SH-SY5Y (cell line): ENCODE measurements at regions not wholly inside any gene's neighbourhood (a gene's known extent, or its start where the extent isn't known, plus 50 kb on each side); places are given as distances from the start of the nearest gene placed in this dataset.
A peak's percentile ranks its signal among the peaks of the same experiment; 100 is the strongest.

Experiments used
- GATA2 ChIP-seq: IDR thresholded peaks from 2 replicates; pipeline ENCODE4 v1.6.1; 2011; ENCODE audit warnings: mild to moderate bottlenecking, low read depth, low read length
- GATA3 ChIP-seq: IDR thresholded peaks from 2 replicates; pipeline ENCODE4 v1.6.1; 2011; ENCODE audit warnings: low read depth, mild to moderate bottlenecking, low read length, moderate library complexity

GRCh38 chr17:77349976-77350830 lies 209.4 kb downstream of the SEC14L1 start:
- no peak for TF ChIP-seq GATA2
- TF ChIP-seq GATA3, result no peak

GRCh38 chr17:77352441-77352840 lies 211.7 kb downstream of the SEC14L1 start:
- no peak for TF ChIP-seq GATA2
- TF ChIP-seq GATA3, result no peak

GRCh38 chr17:77352996-77353395 lies 212.2 kb downstream of the SEC14L1 start:
- TF ChIP-seq GATA2 (no peak), GATA3 (no peak)

GRCh38 chr17:77353684-77354419 lies 213.1 kb downstream of the SEC14L1 start:
- no peak for TF ChIP-seq GATA3
- TF ChIP-seq GATA2, result no peak

GRCh38 chr17:77354420-77354669 lies 213.6 kb downstream of the SEC14L1 start:
- TF ChIP-seq GATA2 (no peak), GATA3 (no peak)

- TF ChIP-seq GATA2 (no peak), GATA3 (no peak)
These were observed 214.1 kb downstream of the SEC14L1 start for GRCh38 chr17:77354670-77355455.

GRCh38 chr17:77356109-77356689 lies 215.4 kb downstream of the SEC14L1 start:
- TF ChIP-seq GATA2 (no peak), GATA3 (no peak)

GRCh38 chr17:77356690-77357201 lies 216.0 kb downstream of the SEC14L1 start:
- TF ChIP-seq GATA3, result no peak
- no peak for TF ChIP-seq GATA2

GRCh38 chr17:77358801-77359200 lies 218.0 kb downstream of the SEC14L1 start:
- TF ChIP-seq GATA3 (no peak), GATA2 (no peak)

- TF ChIP-seq GATA3 (no peak), GATA2 (no peak)
These were observed 218.5 kb downstream of the SEC14L1 start for GRCh38 chr17:77359236-77359635.

- no peak for TF ChIP-seq GATA2
- no peak for TF ChIP-seq GATA3
These were observed 221.3 kb downstream of the SEC14L1 start for GRCh38 chr17:77361986-77362620.

- TF ChIP-seq GATA2 (0 out of 2 replicates have a peak, but pooled peaks have one; percentile 58), GATA3 (no peak)
These were observed 223.1 kb downstream of the SEC14L1 start for GRCh38 chr17:77363821-77364361.

- no peak for TF ChIP-seq GATA3
- TF ChIP-seq GATA2, result no peak
These were observed 223.7 kb downstream of the SEC14L1 start for GRCh38 chr17:77364381-77364911.
